Activated T-cell treated with anti-CD3 and anti-CD28 coated beads, Interleukin-2, amount 50 U/mL, for 1 hour (primary cell): ENCODE measurements at regions not wholly inside any gene's neighbourhood (a gene's known extent, or its start where the extent isn't known, plus 50 kb on each side); places are given as distances from the start of the nearest gene placed in this dataset.

ENCODE experiments used
- DNase-seq: peaks from one replicate; pipeline ENCODE4 v3.0.0-alpha.2; 2020

DNA sequence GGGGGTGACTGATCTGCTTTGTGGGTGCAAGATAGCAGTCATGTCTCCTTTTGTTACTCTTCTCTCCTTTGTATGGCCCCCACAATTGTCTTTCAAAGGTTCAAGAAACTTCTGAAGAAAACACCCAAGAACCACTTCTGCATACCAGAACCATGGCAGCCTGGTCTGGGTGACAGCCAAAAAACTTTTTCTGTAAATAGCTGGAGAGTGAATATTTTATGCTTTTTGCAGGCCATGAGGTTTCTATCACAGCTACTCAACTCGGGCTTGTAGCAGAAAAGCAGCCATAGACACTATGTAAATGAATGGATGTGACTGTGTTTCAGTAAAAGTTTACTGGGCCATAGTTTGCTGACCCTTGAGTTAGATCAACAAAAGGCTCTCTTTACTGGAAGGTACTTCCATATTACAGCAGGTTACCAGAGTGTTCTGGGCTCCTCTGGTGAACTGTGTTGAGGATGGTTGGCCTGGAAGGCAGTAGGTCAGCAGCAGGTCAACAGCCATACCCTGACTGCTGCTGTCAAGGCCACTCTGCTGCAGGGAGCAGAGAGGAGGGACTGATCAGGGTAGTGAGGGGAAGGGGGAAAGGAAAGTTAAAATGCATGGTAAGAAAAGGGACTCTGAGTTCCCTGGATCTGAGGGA, 116.4 kb downstream of the GDAP2 start:
- no peak for DNase-seq
